Osteocyte (in vitro differentiated cells): ENCODE measurements at regions not wholly inside any gene's neighbourhood (a gene's known extent, or its start where the extent isn't known, plus 50 kb on each side); places are given as distances from the start of the nearest gene placed in this dataset.
"Not testable (repeated sequence)": the region's sequence is repeated elsewhere in the genome, so short reads cannot be mapped to it uniquely, and the experiment has no call there.

Source experiments
- DNase-seq: peaks from one replicate; pipeline ENCODE4 v3.0.0; 2021; ENCODE audit warnings: mixed read lengths; ENCODE audit not compliant: unreplicated experiment; ENCODE audit errors: extremely low spot score
- H3K27ac Mint-ChIP-seq: one replicate; pipeline ENCODE4 v1.8.0; 2021; ENCODE audit warnings: mild to moderate bottlenecking, mixed read lengths; ENCODE audit not compliant: unreplicated experiment
- H3K27me3 Mint-ChIP-seq: one replicate; pipeline ENCODE4 v1.8.0; 2021; ENCODE audit warnings: mixed read lengths; ENCODE audit not compliant: unreplicated experiment
- H3K36me3 Mint-ChIP-seq: one replicate; pipeline ENCODE4 v1.8.0; 2021; ENCODE audit warnings: mixed read lengths; ENCODE audit not compliant: unreplicated experiment
- H3K4me1 Mint-ChIP-seq: one replicate; pipeline ENCODE4 v1.8.0; 2021; ENCODE audit warnings: mixed read lengths; ENCODE audit not compliant: unreplicated experiment
- H3K4me3 Mint-ChIP-seq: one replicate; pipeline ENCODE4 v1.8.0; 2021; ENCODE audit warnings: mild to moderate bottlenecking, moderate library complexity, mixed read lengths; ENCODE audit not compliant: unreplicated experiment
- H3K9me3 Mint-ChIP-seq: one replicate; pipeline ENCODE4 v1.8.0; 2021; ENCODE audit warnings: mixed read lengths; ENCODE audit not compliant: unreplicated experiment
- CTCF ChIP-seq: fragments of 200-600 bp; sonication (generic); IDR thresholded peaks from 2 replicates; pipeline ENCODE4 v1.5.0; 2021; ENCODE audit warnings: antibody characterized with exemption, mild to moderate bottlenecking, moderate library complexity

- not testable (repeated sequence) for H3K27ac Mint-ChIP-seq, DNase-seq, H3K27me3 Mint-ChIP-seq, H3K36me3 Mint-ChIP-seq, H3K9me3 Mint-ChIP-seq, H3K4me3 Mint-ChIP-seq
- peaks cover 13% of the 10 kb centered on the region for H3K4me1 Mint-ChIP-seq
Measured at GRCh38 chr2:201946746-201947145, 86.9 kb upstream of the FZD7 start.

DNA sequence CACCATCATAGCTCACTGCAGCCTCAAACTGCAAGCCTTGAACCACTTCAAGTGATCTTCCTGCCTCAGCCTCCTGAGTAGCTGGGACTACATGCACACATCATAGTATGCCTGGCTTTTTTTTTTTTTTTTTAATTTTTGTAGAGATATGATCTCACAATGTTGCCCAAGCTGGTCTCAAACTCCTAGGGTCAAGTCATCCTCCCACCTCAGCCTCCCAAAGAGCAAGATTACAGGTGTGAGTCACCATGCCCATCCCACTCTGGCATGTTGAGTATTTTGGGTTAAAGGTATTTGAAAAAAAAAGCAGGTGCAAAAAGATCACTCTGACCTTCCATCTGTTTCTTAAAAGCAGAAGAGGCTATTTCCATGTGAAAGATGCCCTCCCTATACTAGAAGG lies 86.4 kb upstream of the FZD7 start:
- Mint-ChIP-seq H3K36me3 (no peaks in the 10 kb centered on the region), H3K27me3 (peaks cover 5% of the 10 kb centered on the region), H3K9me3 (no peaks in the 10 kb centered on the region), H3K27ac (no peak overlapping the region), H3K4me1 (peaks cover 17% of the 10 kb centered on the region), H3K4me3 (no peak overlapping the region)
- DNase-seq, result no peak
- no peak for TF ChIP-seq CTCF

DNA sequence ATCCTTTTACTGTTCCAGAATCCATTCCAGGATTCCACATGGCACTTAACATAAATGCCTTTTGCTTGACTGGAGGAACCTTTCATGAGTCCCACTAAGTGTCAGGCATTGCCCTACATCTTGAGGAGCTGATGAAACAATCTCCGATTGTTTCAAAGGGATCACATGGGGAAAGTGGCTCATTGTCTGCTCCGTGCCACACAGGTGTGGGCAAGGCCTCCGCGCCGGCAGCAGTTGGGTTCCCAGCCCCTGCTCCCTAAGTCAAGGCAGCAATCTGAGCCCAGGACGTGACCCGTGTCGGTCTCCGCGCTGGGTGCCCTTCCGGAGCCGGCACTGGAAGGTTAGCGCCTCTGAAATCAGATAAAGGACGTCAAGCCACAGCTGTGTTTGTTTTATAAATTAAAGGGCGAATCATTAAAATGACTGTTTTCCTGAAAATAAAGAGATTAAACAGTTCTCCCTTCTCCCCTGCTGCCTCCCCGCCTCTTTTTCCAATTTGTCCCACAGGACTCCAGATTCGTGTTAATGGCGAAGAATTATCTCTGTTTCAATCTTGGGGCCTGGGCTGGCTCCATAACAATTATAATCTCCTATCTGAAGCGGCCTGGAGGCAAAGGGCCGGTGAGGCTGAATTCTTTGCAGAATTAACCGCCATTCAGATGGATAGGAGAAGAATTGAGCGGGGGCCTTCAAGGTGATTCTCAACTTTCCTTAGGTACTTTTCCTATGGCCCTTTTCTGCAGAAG lies 84.3 kb upstream of the FZD7 start:
- H3K4me3 Mint-ChIP-seq, result no peak overlapping the region
- H3K9me3 Mint-ChIP-seq, result no peaks in the 10 kb centered on the region
- H3K36me3 Mint-ChIP-seq, result no peaks in the 10 kb centered on the region
- TF ChIP-seq CTCF, result no peak
- no peak overlapping the region for H3K27ac Mint-ChIP-seq
- H3K27me3 Mint-ChIP-seq, result peaks cover 5% of the 10 kb centered on the region
- peaks cover 19% of the 10 kb centered on the region for H3K4me1 Mint-ChIP-seq
- no peak for DNase-seq

DNA sequence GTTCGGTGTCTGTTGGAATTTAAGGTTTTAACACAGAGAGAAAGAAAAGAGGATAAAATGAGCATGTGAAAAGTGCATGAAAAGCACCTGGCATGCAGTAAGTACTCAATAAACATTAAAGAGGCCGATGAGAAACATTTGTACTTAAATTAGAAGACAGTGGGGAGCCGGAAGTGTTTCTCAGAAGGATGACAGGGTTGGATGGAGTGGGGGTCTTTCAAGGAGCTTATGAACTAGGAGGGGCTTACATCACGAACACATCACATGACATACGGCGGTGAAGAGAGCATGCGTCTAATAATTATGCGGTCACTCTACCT lies 83.8 kb upstream of the FZD7 start:
- Mint-ChIP-seq H3K4me1 (peaks cover 19% of the 10 kb centered on the region), H3K4me3 (no peak overlapping the region), H3K27me3 (peaks cover 5% of the 10 kb centered on the region), H3K36me3 (no peaks in the 10 kb centered on the region), H3K27ac (no peak overlapping the region), H3K9me3 (no peaks in the 10 kb centered on the region)
- no peak for TF ChIP-seq CTCF
- no peak for DNase-seq

- Mint-ChIP-seq H3K36me3 (no peaks in the 10 kb centered on the region), H3K9me3 (no peaks in the 10 kb centered on the region), H3K27ac (no peak overlapping the region), H3K4me1 (peaks cover 19% of the 10 kb centered on the region), H3K4me3 (no peak overlapping the region), H3K27me3 (peaks cover 5% of the 10 kb centered on the region)
- no peak for TF ChIP-seq CTCF
- DNase-seq, result no peak
Measured at GRCh38 chr2:201950606-201951005, 83.0 kb upstream of the FZD7 start.

DNA sequence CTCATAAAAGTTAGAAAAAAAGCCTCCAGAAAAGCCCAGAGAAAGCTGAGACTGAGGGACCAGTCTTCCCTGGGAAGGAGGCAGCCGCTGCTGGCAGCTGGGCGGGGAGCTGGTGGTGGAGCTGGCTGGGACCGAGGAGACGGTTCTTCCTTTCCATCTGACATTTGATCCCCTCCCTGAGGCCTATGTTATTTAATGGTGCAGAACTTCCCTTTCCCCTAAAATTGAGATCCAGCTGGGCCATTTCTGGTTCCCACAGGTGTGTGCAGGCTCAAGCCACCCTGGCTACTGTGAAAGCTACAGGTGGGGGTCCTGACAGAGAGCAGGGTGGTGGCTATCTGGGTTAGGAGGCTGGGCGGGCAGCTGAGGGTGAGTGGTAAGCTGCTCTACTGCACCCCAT lies 81.5 kb upstream of the FZD7 start:
- peaks cover 12% of the 10 kb centered on the region for H3K27me3 Mint-ChIP-seq
- no peak for DNase-seq
- peaks cover 24% of the 10 kb centered on the region for H3K4me1 Mint-ChIP-seq
- no peak overlapping the region for H3K4me3 Mint-ChIP-seq
- H3K36me3 Mint-ChIP-seq, result no peaks in the 10 kb centered on the region
- no peaks in the 10 kb centered on the region for H3K9me3 Mint-ChIP-seq
- TF ChIP-seq CTCF, result no peak
- H3K27ac Mint-ChIP-seq, result no peak overlapping the region
